Testis (tissue), 2 donors: ENCODE measurements at regions not wholly inside any gene's neighbourhood (a gene's known extent, or its start where the extent isn't known, plus 50 kb on each side); places are given as distances from the start of the nearest gene placed in this dataset.

ENCODE experiments used
- DNase-seq: peaks from one replicate; pipeline ENCODE4 v3.0.0-alpha.2; 2019
- H3K27ac ChIP-seq, 2 donors: fragments of 200-600 bp; sonication (generic); one replicate each; pipeline ENCODE4 v1.5.1; 2019
- H3K27me3 ChIP-seq: fragments of 200-600 bp; sonication (generic); one replicate; pipeline ENCODE4 v1.5.1; 2019
- H3K36me3 ChIP-seq: fragments of 200-600 bp; sonication (generic); one replicate; pipeline ENCODE4 v1.5.1; 2017; ENCODE audit warnings: low read depth; ENCODE audit errors: missing control alignments
- H3K4me1 ChIP-seq: fragments of 200-600 bp; sonication (generic); one replicate; pipeline ENCODE4 v1.5.1; 2019
- H3K4me3 ChIP-seq, 2 donors: fragments of 200-600 bp; sonication (generic); one replicate each; pipeline ENCODE4 v1.5.1; 2017 to 2019
- H3K9me3 ChIP-seq: fragments of 200-600 bp; sonication (generic); one replicate; pipeline ENCODE4 v1.5.1; 2017
- CTCF ChIP-seq, 3 experiments: fragments of 450-650 bp in 2 of 3; fragments of 200-600 bp in 1 of 3; sonication (generic) in 1 of 3; IDR thresholded peaks; one replicate each; pipeline ENCODE4 v1.5.1; 2016 to 2019; ENCODE audit warnings: antibody characterized with exemption in 3 of 3, mild to moderate bottlenecking in 2 of 3, moderate library complexity in 1 of 3
- POLR2A ChIP-seq: fragments of 450-650 bp; IDR thresholded peaks from one replicate; pipeline ENCODE4 v1.6.1; 2017; ENCODE audit warnings: antibody characterized with exemption, mild to moderate bottlenecking, moderate library complexity
- WGBS, 2 donors: methylation state at CpG; one replicate each; pipeline ENCODE4 v1.1.5; 2018; 5-methylcytosine and 5-hydroxymethylcytosine counted together
- intact Hi-C: fragments of 100-400 bp; cut with DNase I; formaldehyde crosslinking; loops from one replicate; pipeline ENCODE4 v1.15.1; 2023; ENCODE audit warnings: low total_unique reads

GRCh38 chr5:67401172-67401571 is 204.6 kb upstream of the CD180 start:
- H3K27ac ChIP-seq = no peak overlapping the region
- TF ChIP-seq CTCF (IDR thresholded peaks at IDR 0.05) = no peak
- TF ChIP-seq POLR2A = no peak
- DNase-seq = no peak
- H3K9me3 ChIP-seq = no peaks in the 10 kb centered on the region
- H3K4me3 ChIP-seq = no peak overlapping the region
- no peaks in the 10 kb centered on the region for H3K27me3 ChIP-seq
- H3K4me1 ChIP-seq = no peaks in the 10 kb centered on the region
- no peaks in the 10 kb centered on the region for H3K36me3 ChIP-seq
- intact Hi-C loops = no loop called here
- WGBS, 2 donors = 34 to 62% methylated on average over 2 of the region's 2 CpGs

DNA sequence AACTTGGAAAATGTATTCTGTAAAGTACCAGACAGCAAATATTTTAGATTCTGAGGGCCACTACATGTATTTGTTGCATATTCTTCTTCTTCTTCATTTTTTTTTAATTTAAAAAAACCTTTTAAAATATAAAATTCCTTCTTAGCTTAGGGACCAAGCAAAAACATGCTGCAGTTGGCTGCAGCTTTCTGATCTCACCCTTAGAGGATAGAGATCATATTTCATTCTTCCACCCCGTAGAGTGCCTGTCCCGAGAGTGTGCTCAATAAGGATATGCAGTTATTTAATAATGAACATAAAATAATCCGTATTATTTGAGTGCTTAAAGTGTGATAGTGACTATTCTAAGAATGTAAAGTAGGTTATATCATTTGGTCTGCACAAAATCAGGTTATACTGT is 204.2 kb upstream of the CD180 start:
- Histone ChIP-seq H3K36me3 (no peaks in the 10 kb centered on the region), H3K27me3 (no peaks in the 10 kb centered on the region), H3K4me1 (no peaks in the 10 kb centered on the region), H3K4me3 (no peak overlapping the region), H3K9me3 (no peaks in the 10 kb centered on the region), H3K27ac (no peak overlapping the region)
- TF ChIP-seq POLR2A (no peak), CTCF (IDR thresholded peaks at IDR 0.05) (no peak)
- intact Hi-C loops = no loop called here
- no peak for DNase-seq
- WGBS, 2 donors = 65 to 73% methylated on average over 3 of the region's 3 CpGs

DNA sequence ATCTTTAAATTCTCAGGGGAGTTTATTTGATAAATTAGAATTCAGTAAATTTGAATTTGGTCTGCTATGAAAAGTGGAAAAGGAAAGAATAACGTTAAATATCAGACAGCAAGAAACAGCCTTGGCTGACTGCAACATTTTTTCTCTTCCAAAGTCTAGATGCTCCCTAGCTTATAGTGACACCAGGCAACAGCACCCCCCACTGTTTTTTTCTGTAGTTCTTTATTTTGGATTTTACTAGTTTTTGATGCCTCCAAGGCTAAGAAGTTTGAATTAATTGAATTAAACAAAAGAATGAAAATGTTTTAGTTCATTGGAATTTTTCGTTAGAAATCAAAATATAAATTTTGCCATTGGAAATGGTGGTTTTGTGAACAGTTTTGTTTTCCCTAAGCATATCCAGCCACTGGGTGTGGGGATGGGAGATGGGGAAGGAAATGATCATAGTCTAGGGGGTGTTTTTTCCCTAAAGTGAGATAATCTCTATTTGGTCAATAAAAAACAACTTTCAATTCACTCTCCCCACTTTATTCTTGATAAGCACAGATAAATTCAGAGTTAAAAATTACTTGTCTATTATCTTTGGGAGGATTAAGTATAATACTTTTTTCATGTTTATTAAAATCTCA is 199.3 kb upstream of the CD180 start:
- H3K4me3 ChIP-seq = no peak overlapping the region
- intact Hi-C loops = no loop called here
- no peak overlapping the region for H3K27ac ChIP-seq
- TF ChIP-seq CTCF (IDR thresholded peaks at IDR 0.05) (peak in 1 of 3 experiments; percentile 9), POLR2A (no peak)
- H3K4me1 ChIP-seq = no peaks in the 10 kb centered on the region
- no peaks in the 10 kb centered on the region for H3K9me3 ChIP-seq
- DNase-seq = no peak
- WGBS, 2 donors = 50 to 57% methylated on average over 2 of the region's 2 CpGs
- no peaks in the 10 kb centered on the region for H3K36me3 ChIP-seq
- no peaks in the 10 kb centered on the region for H3K27me3 ChIP-seq

- DNase-seq = no peak
Observed at GRCh38 chr5:67393211-67393610, 196.6 kb upstream of the CD180 start.

More at GRCh38 chr5:67393211-67393610, 196.6 kb upstream of the CD180 start:
- no peak overlapping the region for H3K27ac ChIP-seq
- H3K27me3 ChIP-seq = no peaks in the 10 kb centered on the region
- H3K4me3 ChIP-seq = no peak overlapping the region
- no peaks in the 10 kb centered on the region for H3K4me1 ChIP-seq
- intact Hi-C loops = no loop called here
- H3K9me3 ChIP-seq = no peaks in the 10 kb centered on the region
- no peaks in the 10 kb centered on the region for H3K36me3 ChIP-seq
- TF ChIP-seq CTCF (IDR thresholded peaks at IDR 0.05) (no peak), POLR2A (no peak)
